RKO (cell line): ENCODE measurements at regions not wholly inside any gene's neighbourhood (a gene's known extent, or its start where the extent isn't known, plus 50 kb on each side); places are given as distances from the start of the nearest gene placed in this dataset.
"Not testable (repeated sequence)": the region's sequence is repeated elsewhere in the genome, so short reads cannot be mapped to it uniquely, and the experiment has no call there.

Source experiments
- DNase-seq: peaks from one replicate; pipeline ENCODE4 v3.0.0-alpha.2; 2016; ENCODE audit warnings: low spot score

- DNase-seq = not testable (repeated sequence)
These were observed 169.7 kb upstream of the KCTD7 start for GRCh38 chr7:66458991-66459390.

GRCh38 chr7:66459783-66460413 is 168.8 kb upstream of the KCTD7 start:
- not testable (repeated sequence) for DNase-seq

DNA sequence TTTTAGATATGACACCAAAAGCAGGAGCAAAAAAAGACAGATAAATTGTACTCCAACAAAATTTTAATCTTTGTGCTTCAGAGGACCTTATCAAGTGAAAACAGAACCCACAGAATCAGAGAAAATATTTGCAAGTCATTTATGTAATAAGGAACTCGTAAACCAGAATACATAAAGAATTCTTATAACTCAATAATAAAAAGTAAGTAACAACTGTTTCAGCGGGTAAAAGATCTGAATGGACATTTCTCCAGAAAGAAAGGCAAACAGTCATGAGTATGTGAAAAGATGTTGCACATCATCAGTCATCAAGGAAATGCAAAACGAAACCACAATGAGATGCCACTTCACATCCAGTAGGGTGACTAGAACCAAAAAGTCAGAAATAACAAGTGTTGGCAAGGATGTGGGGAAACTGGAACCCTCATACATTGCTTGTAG is 167.7 kb upstream of the KCTD7 start:
- DNase-seq = peak; percentile 46

- DNase-seq = not testable (repeated sequence)
These were observed 167.3 kb upstream of the KCTD7 start for GRCh38 chr7:66461397-66461796.

- DNase-seq = not testable (repeated sequence)
These were observed 165.8 kb upstream of the KCTD7 start for GRCh38 chr7:66462831-66463230.

DNA sequence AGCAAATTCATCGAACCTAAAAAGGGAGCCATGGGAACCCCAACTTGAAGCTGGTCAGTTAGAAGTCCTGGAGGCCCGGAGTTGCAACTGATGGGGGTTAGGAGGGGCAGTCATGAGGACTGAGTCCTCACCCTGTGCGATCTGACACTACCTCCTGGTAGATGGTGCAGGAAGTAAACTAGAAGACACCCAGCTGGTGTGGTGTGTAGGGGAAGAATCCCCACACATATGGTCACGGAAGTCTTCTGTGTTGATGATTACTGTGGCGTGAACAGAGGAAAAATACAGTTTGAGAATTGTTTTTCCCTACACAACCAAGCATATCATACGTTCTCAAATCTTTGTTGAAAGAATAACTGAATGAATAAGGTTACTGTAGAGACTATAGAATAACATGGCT is 164.6 kb upstream of the KCTD7 start:
- no peak for DNase-seq

GRCh38 chr7:66466081-66466600 is 162.5 kb upstream of the KCTD7 start:
- no peak for DNase-seq

GRCh38 chr7:66467887-66468286 is 160.8 kb upstream of the KCTD7 start:
- no peak for DNase-seq

- DNase-seq = not testable (repeated sequence)
These were observed 155.6 kb upstream of the KCTD7 start for GRCh38 chr7:66473064-66473463.

DNA sequence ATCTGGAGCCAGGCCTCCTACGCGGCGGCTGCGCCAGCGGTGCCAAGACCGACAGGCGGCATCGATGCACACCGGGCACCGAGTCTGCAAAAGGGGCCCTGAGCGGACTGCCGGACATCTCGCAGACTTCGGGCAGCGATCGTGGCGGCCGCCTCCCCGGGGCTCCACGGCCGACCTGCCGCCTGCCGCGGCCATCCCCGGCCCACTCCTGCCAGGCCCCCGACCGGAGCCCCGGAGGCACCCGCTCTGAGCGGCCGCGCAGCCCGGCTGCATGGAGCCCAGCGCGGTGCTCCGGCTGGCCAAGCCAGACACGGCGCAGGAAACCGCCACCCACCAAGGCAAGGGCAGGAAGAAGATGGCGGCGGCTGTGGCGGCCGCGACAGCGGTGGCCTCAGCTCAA is 154.2 kb upstream of the KCTD7 start:
- DNase-seq = no peak

DNA sequence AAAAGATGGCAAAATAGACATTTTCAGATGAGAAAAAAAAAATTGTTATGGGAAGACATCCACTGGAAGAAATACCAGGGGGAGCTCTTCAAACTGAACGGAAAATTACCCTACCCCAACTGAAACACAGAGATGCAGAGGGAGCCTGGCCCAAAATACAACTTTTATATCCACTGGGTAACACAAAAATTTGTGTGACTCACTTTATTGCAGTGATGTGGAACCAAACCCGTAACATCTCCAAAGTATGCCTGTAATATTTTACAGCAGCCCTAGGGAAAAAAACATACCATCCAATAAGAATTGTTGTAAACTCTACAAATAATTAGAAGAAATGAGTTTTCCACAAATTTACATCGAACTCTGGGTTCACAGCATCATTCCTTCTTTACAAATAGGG is 152.6 kb upstream of the KCTD7 start:
- not testable (repeated sequence) for DNase-seq

GRCh38 chr7:66477822-66478397 is 150.8 kb upstream of the KCTD7 start:
- DNase-seq = not testable (repeated sequence)

GRCh38 chr7:66481229-66481628 is 147.5 kb upstream of the KCTD7 start:
- not testable (repeated sequence) for DNase-seq

GRCh38 chr7:66489065-66489464 is 139.6 kb upstream of the KCTD7 start:
- DNase-seq = not testable (repeated sequence)

DNA sequence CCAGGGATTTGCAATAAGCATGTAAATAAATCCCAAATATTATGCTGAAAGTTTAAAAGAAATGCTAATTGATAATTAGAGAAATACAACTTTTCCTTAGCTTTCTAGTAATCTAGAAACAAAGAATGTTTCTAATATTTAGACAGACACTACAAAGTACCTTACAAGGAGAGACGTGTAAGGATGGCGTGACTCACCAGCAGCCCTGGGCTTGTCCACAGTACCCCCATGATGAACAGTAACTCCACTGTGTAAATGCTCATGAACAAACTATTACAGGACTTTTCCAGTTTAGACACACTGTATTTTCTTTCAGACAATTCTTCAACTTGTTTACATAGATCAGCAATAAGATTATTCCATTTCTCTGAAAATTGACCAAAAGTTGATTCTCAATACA is 138.9 kb upstream of the KCTD7 start:
- not testable (repeated sequence) for DNase-seq

DNA sequence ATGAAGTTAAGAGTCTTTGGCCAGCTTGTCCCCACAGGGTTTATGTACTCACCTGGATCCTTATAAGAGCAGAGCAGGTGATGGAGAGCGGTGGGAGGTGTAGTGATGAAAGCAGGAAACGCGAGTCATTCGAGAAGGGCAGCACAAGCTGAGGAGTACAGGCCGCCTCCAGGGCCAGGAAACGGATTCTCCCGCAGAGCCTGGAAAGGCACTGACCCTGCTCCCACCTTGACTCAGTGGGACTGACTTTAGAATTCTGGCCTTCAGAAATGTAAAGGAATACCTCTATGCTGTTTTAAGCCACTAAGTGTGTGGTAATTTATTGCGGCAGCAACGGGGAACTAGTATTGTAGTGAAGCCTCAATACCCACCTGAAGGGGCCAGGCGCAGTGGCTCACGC is 137.7 kb upstream of the KCTD7 start:
- DNase-seq = not testable (repeated sequence)

DNA sequence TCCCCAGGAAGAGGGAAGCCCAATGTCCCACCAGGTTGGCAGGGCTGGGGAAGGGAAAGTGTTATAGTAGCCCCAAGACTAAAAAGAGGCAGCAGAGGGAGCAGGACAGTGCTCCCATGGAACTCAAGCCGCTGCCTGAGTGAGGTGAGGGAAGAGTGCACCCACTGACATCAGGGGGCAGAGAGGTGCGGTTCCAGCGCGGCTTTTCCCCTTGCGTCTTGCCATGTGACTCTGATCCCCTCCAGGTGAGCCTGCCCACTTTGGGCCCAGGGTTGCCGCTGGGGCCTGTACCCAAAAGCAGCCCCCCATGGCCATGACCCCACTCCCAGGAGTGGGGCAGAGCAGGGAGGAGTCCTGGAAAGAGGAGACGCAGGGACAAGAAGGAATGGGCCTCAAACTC is 136.3 kb upstream of the KCTD7 start:
- not testable (repeated sequence) for DNase-seq

DNA sequence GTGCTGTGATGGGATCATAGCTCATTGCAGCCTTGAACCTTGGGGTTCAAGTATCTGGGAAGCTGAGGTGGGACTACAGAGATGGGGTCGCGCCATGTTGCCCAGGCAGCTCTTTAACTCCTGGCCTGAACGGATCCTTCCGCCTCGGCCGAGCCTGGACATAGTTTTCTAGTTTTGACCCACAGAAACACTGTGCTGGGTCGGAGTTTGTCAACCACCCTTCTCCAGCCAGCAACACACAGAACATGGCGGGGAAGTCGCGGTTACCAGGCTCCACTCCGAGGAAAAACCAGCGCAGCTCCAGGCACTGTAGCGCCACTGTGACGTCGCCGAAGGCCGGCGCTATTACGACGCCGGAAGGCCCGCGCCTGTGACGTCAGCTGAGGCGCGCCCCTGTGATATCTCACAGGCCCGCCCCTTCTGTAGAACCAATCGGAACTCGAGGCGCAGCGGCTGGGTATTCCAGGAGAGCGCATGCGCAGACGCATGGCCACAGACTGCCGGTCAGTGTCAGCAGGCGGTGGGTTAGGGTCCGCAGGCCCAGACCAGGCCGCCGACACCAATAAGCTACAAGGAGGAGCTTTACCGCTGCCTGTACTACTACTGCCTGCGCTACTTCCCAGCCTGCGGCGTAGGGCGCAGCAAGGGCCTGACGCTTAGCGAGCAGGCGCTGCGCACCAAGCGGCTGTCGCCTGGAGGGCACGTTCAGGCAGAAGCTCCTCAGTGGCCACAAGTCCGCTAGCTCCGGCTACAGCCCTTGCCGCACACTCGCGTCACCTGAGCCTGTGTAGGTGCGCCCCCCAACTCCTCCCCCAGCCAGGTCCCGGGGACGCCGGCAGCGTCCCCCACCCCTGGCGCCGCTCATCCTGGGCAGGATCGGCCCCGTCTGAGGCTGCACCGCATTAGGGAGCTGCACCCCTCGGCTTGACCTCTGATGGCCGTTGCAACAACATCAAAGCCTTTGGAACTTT is 135.2 kb upstream of the KCTD7 start:
- DNase-seq = peak; percentile 97

- DNase-seq = no peak
These were observed 131.3 kb upstream of the KCTD7 start for GRCh38 chr7:66497346-66497745.

GRCh38 chr7:66500087-66500486 is 128.6 kb upstream of the KCTD7 start:
- peak; percentile 84 for DNase-seq

DNA sequence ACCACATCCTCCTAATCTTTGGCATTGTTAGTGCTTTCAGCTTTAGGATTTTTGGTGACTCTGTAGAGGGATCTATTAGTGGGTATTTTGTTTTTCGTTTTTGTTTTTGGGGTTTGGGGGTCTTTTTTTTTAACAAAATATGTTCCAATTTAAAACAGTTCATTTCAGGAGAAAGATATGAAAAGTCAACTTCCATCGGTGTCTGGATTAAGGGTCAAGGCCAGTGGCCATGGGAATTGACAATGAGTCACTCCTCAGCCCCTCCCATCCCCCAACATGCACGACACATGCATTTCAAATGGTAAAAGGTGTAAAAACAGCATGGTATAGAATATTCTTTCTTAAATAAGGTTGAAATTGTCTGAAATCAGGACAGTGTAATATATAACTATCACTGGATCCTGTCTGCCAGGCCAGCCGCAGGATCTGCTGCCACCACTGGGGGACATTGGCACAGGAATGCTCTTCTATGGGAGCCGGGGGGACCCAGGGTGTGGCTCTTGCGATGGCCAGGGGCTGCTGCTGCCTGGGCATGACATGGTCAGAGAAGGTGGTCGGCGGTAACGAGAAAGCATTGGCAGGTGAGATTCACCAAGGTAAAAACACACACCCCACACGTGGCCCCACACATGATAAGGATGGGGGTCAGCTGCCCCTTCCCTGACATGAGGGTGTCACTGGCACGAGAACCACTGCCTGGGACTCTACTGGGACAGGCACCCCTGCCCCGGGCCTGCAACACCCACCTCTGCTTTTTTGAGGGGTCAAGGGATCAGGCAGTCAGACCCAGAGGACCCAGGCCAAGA is 126.2 kb upstream of the KCTD7 start:
- DNase-seq = no peak

DNA sequence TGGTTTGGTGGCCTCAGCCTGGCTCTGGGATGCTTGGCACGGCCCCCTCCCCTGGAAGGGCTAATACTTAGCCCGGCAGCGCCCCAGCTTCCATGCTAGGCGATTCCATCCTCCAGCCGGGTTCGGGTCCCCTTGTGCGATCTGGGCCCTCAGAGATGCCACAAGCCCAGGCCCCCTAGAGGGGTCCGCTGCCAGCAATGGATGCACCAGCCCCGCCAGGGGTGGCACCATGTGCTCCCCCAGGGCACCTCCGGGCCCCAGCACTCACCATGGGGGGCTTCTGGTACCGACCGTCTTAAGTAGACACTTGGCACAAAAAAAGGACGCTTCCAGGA is 125.7 kb upstream of the KCTD7 start:
- no peak for DNase-seq
